CD4-positive, alpha-beta T cell treated with Interleukin-2 at 100 ng/mL for 4 hours (primary cell): ENCODE measurements at regions not wholly inside any gene's neighbourhood (a gene's known extent, or its start where the extent isn't known, plus 50 kb on each side); places are given as distances from the start of the nearest gene placed in this dataset.

Experiments
- DNase-seq: peaks from one replicate; pipeline ENCODE4 v3.0.0-alpha.2; 2020; ENCODE audit warnings: low spot score

DNA sequence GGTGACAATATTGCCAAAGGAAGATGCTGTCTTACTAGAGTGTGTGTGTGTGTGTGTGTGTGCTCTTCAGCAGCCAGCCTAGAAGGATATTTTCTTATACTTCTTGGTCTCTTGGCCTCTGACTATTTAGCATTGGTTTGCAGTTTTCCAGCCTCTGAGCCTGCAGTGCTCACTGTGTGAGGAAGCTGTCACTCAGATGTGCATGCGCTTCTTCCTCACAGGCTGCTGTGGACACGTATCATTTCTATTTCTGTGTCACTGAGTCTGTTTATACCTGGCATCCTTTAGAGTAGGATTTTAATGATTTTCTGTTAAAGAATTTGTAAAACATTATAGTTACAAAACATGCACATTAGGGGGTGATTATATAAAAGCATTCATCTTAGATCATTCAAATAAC is 83.3 kb downstream of the ALDH8A1 start:
- no peak for DNase-seq

GRCh38 chr6:134864558-134864957 is 85.3 kb downstream of the ALDH8A1 start:
- DNase-seq = no peak

- no peak for DNase-seq
Observed at GRCh38 chr6:134863763-134864510, 86.0 kb downstream of the ALDH8A1 start.

DNA sequence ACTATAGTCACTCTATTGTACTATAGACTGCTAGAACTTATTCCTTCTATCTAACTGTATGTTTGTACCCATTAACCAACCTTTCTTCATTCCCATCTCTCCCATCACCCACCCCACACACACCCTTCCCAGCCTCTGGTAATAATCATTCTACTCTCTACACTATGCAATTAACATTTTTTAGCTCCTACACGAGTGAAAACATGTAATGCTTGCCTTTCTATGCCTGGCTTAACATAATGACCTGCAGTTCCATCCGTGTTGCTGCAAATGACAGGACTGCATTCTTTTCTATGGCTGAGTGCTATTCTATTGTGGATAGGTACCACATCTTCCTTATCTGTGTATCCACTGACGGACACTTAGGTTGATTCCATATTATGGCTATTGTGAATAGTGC is 95.5 kb downstream of the ALDH8A1 start:
- DNase-seq = no peak

GRCh38 chr6:134853111-134854055 is 96.5 kb downstream of the ALDH8A1 start:
- DNase-seq = no peak

GRCh38 chr6:134851548-134851947 is 98.4 kb downstream of the ALDH8A1 start:
- no peak for DNase-seq

DNA sequence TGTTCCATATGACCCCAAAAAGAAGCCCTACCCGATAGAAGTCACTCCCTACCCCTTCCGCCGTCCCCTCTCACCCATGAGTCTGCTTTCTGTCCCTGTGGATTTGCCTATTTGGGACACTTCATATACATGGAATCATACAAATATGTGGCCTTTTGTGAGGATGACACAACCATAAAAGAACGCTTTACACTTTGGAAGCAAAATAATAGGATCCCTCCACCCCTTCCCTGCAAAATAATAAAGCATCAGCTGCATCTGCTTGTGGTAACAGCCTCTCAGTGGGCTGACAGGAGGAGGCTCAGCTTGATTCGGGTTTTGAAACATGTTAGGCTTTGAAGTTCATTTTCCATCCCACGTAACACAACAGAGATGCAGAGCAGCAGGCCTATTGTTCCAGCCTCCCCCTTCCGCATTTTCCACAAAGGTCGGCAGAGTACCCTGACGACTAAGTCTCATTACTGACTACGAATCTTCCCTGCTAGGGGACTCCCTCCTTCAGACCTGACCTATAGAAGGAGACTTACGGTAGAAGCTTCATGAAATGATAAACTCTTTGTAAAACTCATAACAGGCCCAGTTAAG is 99.1 kb downstream of the ALDH8A1 start:
- no peak for DNase-seq

- DNase-seq = no peak
Observed at GRCh38 chr6:134849920-134850447, 99.9 kb downstream of the ALDH8A1 start.

DNA sequence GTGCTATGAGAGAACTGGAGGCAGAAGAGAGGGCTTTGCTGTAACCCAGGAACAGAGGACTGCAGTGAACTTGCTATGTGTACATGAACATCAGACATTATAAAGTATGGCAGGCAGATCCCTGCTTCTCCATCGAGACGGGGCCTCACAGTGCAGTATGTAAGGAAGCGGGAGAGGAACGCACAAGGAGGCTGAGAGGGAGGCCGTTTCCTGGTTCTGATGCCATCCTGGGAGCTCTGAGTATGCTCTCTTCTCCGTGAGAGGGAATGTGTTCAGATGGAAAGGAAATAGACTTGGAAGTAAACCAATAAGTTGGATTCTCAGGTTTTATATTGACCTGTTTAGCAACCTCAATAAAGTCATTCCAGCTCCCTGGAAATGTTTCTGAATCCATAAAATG is 101.8 kb downstream of the ALDH8A1 start:
- no peak for DNase-seq

DNA sequence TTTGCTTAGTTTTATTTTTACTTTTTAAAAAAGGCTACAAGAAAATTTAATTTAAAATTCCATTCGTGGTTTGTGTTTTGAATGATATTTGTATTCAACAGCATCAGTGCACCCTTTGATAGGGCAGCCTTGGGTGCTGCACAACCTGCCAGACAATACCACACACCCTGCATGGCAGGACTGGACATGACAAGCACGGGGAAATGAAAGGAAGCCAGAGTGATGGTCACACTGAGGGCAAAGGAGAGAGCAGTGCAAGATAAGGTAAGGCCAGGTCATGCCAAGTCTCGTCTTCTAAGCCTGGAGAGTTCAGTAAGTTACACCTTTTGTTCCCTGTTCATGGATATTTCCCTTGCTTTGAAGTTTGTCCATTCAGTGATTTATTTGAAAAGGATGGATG is 103.0 kb downstream of the ALDH8A1 start:
- DNase-seq = no peak

GRCh38 chr6:134846031-134846430 is 103.9 kb downstream of the ALDH8A1 start:
- DNase-seq = no peak

DNA sequence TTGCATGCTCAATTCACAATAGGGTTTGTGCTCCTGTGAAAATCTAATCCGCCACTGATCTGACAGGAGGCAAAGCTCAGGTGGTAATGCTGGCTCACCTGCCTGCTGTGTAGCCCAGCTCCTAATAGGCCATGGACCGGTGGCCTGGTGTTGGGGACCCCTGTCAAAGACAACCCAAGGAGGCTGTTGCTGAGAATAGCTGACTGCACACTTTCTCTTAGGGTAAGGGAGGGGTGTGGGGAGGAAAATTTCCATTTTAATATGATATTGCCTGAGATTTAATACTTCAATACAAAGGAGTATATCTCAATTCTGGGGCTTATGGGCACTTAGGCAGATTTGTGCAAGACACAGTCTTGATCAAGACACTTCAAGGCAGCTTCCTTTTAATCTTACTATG is 105.8 kb downstream of the ALDH8A1 start:
- DNase-seq = no peak

- DNase-seq = no peak
Observed at GRCh38 chr6:134840086-134840867, 109.6 kb downstream of the ALDH8A1 start.

DNA sequence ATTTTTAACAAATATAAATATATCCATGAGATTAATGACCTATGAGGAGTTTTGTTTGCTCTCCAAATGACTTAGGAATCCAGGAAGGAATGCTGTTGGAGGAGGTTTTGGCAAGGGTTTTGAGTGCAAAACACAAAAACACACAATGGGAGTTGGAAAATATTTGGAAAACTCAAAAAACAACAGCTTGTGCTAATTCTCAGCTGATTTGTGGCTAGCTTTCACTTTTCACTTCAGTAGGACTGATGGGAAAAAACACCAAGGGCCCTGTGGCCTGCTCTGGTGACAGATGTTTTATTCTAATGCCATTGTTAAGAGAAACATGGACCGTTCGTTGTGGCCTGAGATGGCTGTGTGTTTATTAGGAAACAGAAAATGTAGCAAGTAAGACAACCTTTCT is 113.9 kb downstream of the ALDH8A1 start:
- no peak for DNase-seq

- DNase-seq = no peak
Observed at GRCh38 chr6:134830940-134831339, 119.0 kb downstream of the ALDH8A1 start.

DNA sequence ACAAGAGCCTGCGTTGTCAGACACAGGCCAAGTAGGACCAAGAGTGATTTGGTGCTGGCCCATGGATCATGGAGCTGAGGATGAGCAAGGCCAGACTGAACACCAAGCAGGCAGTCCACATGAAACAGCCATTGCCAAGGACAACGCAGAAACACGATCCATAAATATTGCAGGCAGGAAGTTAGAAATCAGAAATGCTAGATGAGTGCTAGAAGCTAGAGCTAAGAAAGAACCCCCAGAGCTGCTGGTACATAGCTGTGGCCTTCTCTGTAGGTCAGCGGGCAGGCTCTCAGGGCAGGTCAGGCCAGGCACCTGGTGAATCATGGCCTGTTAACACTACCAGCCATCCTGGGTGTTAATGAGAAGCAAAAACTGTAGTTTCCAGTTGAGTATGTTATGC is 119.7 kb downstream of the ALDH8A1 start:
- no peak for DNase-seq

- no peak for DNase-seq
Observed at GRCh38 chr6:134828641-134829040, 121.3 kb downstream of the ALDH8A1 start.

DNA sequence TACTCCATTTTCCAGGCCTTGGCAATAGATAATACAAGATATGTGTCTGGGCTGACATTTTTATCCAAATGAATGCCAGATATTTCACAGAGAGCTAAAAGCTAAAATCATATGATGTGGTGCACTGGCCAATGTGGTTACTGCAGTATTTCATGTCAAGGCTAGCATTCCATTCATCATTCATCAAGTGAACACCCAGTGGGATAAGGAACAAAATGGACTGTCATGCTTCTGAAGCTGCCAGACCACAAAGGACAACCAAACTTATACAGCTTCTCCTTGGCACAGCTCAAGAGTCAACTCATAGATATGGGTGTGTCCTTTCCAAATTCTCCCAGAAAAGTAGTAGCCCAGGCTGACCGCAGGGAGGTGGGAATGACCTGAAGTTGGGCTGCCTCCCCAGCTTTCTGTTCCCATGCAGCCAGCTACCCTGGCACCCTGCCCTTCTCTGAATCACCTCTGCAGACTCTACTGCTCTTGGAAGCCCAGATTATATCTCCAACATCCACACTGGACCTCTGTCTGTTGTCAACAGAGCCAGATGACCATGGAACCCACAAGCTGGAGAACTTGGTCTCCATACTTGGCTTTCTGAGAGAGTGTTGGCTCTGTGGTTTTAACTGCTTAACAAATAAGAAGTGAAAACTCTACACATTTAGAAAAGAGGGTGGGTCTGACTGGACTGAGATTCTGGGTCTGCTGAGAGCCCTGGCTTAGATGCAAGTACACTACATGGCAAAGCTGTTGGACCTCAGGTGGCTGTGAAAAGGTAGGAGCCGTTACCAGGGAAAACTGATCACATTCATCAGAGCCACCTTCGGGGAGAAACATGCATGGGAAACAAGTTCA is 122.8 kb downstream of the ALDH8A1 start:
- no peak for DNase-seq

DNA sequence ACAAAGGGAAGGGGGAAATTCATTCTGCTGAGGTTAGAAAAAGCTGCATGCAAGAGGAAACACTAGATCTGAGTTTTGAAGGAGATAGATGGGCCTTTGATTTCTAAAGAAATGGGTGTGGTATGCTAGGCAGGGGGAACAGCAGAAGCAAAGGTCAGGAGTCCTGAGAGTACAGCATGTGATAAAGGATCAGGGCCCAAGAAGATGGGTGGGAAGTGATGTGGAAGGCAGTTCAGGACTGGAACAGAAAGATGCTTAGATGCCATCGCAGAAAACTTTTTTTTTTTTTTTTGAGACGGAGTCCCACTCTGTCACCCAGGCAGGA is 126.2 kb downstream of the ALDH8A1 start:
- no peak for DNase-seq

DNA sequence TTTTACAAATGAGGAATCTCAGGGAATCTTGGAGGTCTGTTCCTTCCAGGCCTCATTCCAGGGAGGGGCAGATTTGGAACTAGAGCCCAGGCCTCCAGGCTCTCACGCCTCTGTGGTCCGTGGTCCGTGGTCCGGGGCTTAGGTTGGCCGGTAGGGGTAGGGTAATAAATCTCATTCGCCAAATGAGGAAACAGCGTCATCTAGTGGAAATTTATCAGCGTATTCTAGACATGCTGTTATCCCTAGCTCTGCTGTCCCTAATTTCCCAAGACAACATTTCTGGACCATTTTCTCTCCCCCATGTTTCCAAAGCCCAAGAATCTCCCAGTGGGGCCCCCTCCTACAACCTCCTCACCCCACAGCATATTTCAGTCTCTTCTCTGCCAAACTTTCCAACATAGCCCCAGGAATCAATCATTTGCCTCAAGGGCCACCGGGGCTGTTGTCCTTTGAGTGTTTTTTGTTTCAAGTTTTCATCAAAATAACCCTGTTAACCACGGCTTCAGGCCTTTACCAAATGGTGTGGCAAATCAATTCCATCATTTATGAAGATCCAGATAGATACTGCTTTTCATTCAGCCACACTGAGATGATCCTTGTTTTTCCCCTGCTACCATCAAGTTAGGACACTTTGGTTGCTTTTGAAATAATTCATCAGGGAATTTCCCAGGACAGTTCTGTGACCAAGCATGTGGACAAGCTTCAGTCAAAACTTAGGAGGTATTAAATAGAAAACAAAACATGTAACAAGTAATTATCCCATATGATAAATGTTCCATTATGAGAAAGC is 126.8 kb downstream of the ALDH8A1 start:
- peak; percentile 54 for DNase-seq
